Upper lobe of right lung (tissue), 1 donor: ENCODE measurements at regions not wholly inside any gene's neighbourhood (a gene's known extent, or its start where the extent isn't known, plus 50 kb on each side); places are given as distances from the start of the nearest gene placed in this dataset.

Source experiments
- ATAC-seq: fragments of 200-7000 bp; cut with Tn5 transposase; one replicate; pipeline ENCODE4 v1.9.1; 2020; ENCODE audit warnings: mild to moderate bottlenecking, moderate library complexity
- DNase-seq: peaks from one replicate; pipeline ENCODE4 v3.0.0-alpha.2; 2020
- H3K27ac ChIP-seq: fragments of 200-600 bp; one replicate; pipeline ENCODE4 v1.8.0; 2022
- H3K27me3 ChIP-seq: fragments of 200-600 bp; one replicate; pipeline ENCODE4 v1.8.0; 2022; ENCODE audit warnings: mild to moderate bottlenecking
- H3K36me3 ChIP-seq: fragments of 200-600 bp; one replicate; pipeline ENCODE4 v1.8.0; 2022
- H3K4me1 ChIP-seq: fragments of 200-600 bp; one replicate; pipeline ENCODE4 v1.8.0; 2022
- H3K4me3 ChIP-seq: fragments of 200-600 bp; one replicate; pipeline ENCODE4 v1.8.0; 2022; ENCODE audit warnings: mild to moderate bottlenecking
- H3K9me3 ChIP-seq: fragments of 200-600 bp; one replicate; pipeline ENCODE4 v1.8.0; 2022
- intact Hi-C: fragments of 100-400 bp; cut with DNase I; formaldehyde crosslinking; loops from one replicate; pipeline ENCODE4 v1.11.0; 2022
- TF ChIP-seq, protein P1 (sequence below): fragments of 200-600 bp; IDR thresholded peaks from one replicate; pipeline ENCODE4 v1.8.0; 2022; ENCODE audit warnings: antibody characterized with exemption
- donor health status: DM: no; HTN: yes; CAD: no; lungs with severe emphysema.

- TF ChIP-seq, protein P1, sequence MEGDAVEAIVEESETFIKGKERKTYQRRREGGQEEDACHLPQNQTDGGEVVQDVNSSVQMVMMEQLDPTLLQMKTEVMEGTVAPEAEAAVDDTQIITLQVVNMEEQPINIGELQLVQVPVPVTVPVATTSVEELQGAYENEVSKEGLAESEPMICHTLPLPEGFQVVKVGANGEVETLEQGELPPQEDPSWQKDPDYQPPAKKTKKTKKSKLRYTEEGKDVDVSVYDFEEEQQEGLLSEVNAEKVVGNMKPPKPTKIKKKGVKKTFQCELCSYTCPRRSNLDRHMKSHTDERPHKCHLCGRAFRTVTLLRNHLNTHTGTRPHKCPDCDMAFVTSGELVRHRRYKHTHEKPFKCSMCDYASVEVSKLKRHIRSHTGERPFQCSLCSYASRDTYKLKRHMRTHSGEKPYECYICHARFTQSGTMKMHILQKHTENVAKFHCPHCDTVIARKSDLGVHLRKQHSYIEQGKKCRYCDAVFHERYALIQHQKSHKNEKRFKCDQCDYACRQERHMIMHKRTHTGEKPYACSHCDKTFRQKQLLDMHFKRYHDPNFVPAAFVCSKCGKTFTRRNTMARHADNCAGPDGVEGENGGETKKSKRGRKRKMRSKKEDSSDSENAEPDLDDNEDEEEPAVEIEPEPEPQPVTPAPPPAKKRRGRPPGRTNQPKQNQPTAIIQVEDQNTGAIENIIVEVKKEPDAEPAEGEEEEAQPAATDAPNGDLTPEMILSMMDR: no peak
- intact Hi-C loops: no loop called here
- ATAC-seq: no peak
- Histone ChIP-seq H3K36me3 (no peaks in the 10 kb centered on the region), H3K9me3 (no peaks in the 10 kb centered on the region), H3K27ac (no peak overlapping the region), H3K4me1 (no peaks in the 10 kb centered on the region), H3K4me3 (no peak overlapping the region), H3K27me3 (no peaks in the 10 kb centered on the region)
- no peak for DNase-seq
Observed at GRCh38 chr3:143206955-143207337, 87.4 kb downstream of the CHST2 start.

- H3K9me3 ChIP-seq: no peaks in the 10 kb centered on the region
- TF ChIP-seq, protein P1: no peak
- no peak for DNase-seq
- no peaks in the 10 kb centered on the region for H3K27me3 ChIP-seq
- no peak for ATAC-seq
- no peaks in the 10 kb centered on the region for H3K4me1 ChIP-seq
- no peak overlapping the region for H3K4me3 ChIP-seq
- intact Hi-C loops: no loop called here
- H3K36me3 ChIP-seq: no peaks in the 10 kb centered on the region
- no peak overlapping the region for H3K27ac ChIP-seq
Observed at GRCh38 chr3:143207338-143207961, 87.9 kb downstream of the CHST2 start.

DNA sequence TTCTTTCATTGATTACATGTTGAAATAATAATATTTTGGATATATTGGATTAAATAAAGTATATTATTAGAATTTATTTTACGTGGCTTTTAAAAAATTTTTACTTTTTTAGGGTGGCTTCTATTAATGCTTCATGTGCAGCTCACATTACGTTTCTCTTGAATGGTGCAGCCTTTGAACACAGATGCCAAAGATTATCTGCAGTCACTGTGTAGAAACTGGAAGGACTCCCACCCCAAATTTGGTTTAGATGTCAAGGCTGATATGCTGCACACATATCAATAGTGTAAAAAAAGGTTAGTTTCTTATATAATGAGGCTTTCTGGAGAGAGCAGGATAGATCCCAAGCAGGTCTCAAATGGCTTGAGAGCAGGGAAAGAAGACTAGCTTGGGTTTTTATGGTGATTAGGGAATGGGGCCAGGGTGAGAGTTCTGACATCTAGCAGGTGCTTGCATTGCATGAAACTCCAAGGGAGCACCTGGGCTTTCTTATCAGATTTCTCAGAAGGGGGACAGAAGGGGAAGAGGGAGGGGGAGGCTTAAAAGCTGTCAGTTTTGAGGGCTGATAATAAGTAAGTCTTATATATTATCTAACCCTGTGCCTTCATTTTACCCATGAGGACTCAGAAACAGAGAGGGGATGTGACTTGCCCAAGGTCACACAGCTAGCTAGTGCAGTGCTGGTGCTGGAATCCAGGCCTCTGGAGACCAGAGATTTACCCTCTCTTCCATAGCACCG is 89.6 kb downstream of the CHST2 start:
- intact Hi-C loops: no loop called here

GRCh38 chr3:143209715-143210059 is 90.1 kb downstream of the CHST2 start:
- intact Hi-C loops: no loop called here
- no peaks in the 10 kb centered on the region for H3K4me1 ChIP-seq
- H3K27ac ChIP-seq: no peak overlapping the region
- H3K9me3 ChIP-seq: no peaks in the 10 kb centered on the region
- no peak for ATAC-seq
- TF ChIP-seq, protein P1: no peak
- no peaks in the 10 kb centered on the region for H3K27me3 ChIP-seq
- no peaks in the 10 kb centered on the region for H3K36me3 ChIP-seq
- no peak for DNase-seq
- H3K4me3 ChIP-seq: no peak overlapping the region

More for the DNA sequence above, 89.6 kb downstream of the CHST2 start:
- Histone ChIP-seq H3K27ac (no peak overlapping the region), H3K4me1 (no peaks in the 10 kb centered on the region), H3K4me3 (no peak overlapping the region), H3K9me3 (no peaks in the 10 kb centered on the region), H3K27me3 (no peaks in the 10 kb centered on the region), H3K36me3 (no peaks in the 10 kb centered on the region)
- TF ChIP-seq, protein P1: no peak
- DNase-seq (no peak), ATAC-seq (no peak)

- H3K36me3 ChIP-seq: no peaks in the 10 kb centered on the region
- H3K4me3 ChIP-seq: no peak overlapping the region
- TF ChIP-seq, protein P1: no peak
Observed at GRCh38 chr3:143210141-143210540, 90.6 kb downstream of the CHST2 start.

More at GRCh38 chr3:143210141-143210540, 90.6 kb downstream of the CHST2 start:
- DNase-seq (no peak), ATAC-seq (no peak)
- intact Hi-C loops: no loop called here
- Histone ChIP-seq H3K27ac (no peak overlapping the region), H3K4me1 (no peaks in the 10 kb centered on the region), H3K27me3 (no peaks in the 10 kb centered on the region), H3K9me3 (no peaks in the 10 kb centered on the region)
